Progenitor cell of endocrine pancreas (in vitro differentiated cells): ENCODE measurements at regions not wholly inside any gene's neighbourhood (a gene's known extent, or its start where the extent isn't known, plus 50 kb on each side); places are given as distances from the start of the nearest gene placed in this dataset.

Experiments used
- DNase-seq: peaks from one replicate; pipeline ENCODE4 v3.0.0; 2021; ENCODE audit warnings: low spot score; ENCODE audit not compliant: unreplicated experiment
- H3K27ac Mint-ChIP-seq: 2 replicates; pipeline ENCODE4 v1.8.0; 2021; ENCODE audit warnings: mild to moderate bottlenecking, moderate library complexity, mixed read lengths
- H3K27me3 Mint-ChIP-seq: 2 replicates; pipeline ENCODE4 v1.8.0; 2021; ENCODE audit warnings: mixed read lengths
- H3K36me3 Mint-ChIP-seq: 2 replicates; pipeline ENCODE4 v1.8.0; 2022; ENCODE audit warnings: mixed read lengths; ENCODE audit not compliant: insufficient read depth
- H3K4me1 Mint-ChIP-seq: 2 replicates; pipeline ENCODE4 v1.8.0; 2021; ENCODE audit warnings: low read depth, mixed read lengths
- H3K4me3 Mint-ChIP-seq: 2 replicates; pipeline ENCODE4 v1.8.0; 2021; ENCODE audit warnings: low read depth, mild to moderate bottlenecking, moderate library complexity, mixed read lengths
- H3K9me3 Mint-ChIP-seq: 2 replicates; pipeline ENCODE4 v1.8.0; 2021; ENCODE audit warnings: low read depth, mixed read lengths
- TF ChIP-seq, protein P1 (sequence below): fragments of 200-600 bp; sonication (generic); IDR thresholded peaks from one replicate; pipeline ENCODE4 v1.5.0; 2021; ENCODE audit warnings: antibody characterized with exemption, mild to moderate bottlenecking; ENCODE audit not compliant: unreplicated experiment

DNA sequence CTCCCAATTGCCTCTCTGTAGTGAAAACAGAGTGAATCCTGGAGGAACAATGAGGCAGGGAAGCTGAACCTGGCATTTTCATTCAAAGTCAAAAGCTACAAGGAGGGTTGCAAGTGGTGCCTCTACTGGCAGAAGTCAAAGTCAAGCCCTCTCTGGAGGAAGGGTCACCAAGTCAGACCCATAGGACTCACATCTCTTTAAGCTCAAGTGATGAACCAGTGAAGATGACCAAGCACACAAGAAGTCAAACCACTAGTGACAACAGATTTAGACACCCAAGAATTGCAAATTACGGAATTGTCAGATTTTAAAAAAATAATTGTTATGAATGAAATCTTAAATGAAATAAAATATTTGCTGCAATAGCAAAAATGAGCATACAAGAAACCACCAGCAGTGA lies 81.1 kb upstream of the ATP1B1 start:
- Mint-ChIP-seq H3K4me3 (no peak overlapping the region), H3K27ac (no peak overlapping the region), H3K9me3 (peaks cover 3% of the 10 kb centered on the region), H3K27me3 (no peaks in the 10 kb centered on the region), H3K36me3 (no peaks in the 10 kb centered on the region), H3K4me1 (no peaks in the 10 kb centered on the region)
- DNase-seq, result no peak
- TF ChIP-seq, protein P1, sequence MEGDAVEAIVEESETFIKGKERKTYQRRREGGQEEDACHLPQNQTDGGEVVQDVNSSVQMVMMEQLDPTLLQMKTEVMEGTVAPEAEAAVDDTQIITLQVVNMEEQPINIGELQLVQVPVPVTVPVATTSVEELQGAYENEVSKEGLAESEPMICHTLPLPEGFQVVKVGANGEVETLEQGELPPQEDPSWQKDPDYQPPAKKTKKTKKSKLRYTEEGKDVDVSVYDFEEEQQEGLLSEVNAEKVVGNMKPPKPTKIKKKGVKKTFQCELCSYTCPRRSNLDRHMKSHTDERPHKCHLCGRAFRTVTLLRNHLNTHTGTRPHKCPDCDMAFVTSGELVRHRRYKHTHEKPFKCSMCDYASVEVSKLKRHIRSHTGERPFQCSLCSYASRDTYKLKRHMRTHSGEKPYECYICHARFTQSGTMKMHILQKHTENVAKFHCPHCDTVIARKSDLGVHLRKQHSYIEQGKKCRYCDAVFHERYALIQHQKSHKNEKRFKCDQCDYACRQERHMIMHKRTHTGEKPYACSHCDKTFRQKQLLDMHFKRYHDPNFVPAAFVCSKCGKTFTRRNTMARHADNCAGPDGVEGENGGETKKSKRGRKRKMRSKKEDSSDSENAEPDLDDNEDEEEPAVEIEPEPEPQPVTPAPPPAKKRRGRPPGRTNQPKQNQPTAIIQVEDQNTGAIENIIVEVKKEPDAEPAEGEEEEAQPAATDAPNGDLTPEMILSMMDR, result no peak

DNA sequence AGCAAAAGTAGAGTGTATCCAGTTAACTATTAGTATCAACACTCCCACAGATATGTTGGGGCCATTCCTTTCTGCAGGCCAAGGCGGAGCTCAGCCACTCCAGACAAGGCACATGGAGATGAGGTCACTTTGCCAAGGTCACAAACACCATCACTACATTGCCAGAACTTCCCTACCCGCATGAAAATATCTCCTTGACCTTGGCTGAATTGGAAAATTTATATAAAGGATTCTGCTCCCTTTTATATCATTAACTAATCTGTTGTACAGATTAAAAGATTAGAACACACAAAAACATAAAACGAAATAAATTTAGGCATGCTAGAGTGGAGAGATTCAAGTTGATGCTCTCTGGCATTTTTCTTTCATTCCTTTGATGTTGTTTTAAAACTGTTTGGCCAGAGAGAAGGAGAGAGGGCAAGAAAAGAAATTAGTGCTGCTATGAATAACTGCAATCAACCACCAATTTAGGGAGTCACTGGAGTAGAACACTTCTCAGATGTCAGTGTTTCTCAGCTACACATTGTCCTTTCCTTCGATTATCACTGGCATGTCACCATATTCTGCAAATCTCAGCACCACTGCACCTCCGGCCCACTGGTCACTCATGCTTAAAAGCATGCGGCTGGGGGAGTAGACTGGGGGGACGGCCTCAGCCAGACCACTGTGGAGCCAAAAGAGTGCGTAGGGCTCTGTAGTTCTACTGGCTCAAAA lies 78.7 kb upstream of the ATP1B1 start:
- Mint-ChIP-seq H3K9me3 (peaks cover under 1% of the 10 kb centered on the region), H3K4me3 (no peak overlapping the region), H3K36me3 (no peaks in the 10 kb centered on the region), H3K27me3 (no peaks in the 10 kb centered on the region), H3K27ac (no peak overlapping the region), H3K4me1 (no peaks in the 10 kb centered on the region)
- TF ChIP-seq, protein P1, result no peak
- no peak for DNase-seq

DNA sequence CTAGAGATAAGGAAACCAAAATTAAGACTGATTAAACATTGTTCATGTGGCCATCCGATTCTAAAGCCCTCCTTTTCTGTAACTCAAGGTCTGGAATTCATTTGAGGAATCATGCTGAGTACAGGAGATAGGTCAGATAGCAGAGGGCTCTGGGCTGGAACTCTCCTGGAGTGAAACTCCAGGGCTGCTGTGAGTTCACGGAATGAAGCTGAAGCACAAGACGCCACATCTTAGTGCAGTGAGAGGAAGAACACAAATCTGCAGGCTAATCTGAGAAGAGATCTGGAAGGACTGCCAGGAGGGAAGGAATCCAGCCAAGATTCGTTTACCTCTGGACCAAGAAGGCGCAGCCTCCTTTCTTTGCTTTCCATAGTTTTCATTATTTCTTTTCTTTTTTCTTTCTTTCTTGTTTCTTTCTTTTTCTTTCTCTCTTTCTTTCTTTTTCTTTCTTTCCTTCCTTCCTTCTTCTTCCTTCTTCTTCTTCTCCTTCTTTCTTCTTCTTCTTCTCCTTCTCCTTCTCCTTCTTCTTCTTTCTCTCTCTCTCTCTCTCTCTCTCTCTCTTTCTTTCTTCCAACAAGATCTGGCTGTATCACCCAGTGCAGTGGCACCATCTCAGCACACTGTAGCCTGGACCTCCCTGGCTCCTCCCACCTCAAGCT lies 74.8 kb upstream of the ATP1B1 start:
- Mint-ChIP-seq H3K9me3 (no peaks in the 10 kb centered on the region), H3K4me3 (no peak overlapping the region), H3K4me1 (no peaks in the 10 kb centered on the region), H3K36me3 (no peaks in the 10 kb centered on the region), H3K27ac (no peak overlapping the region), H3K27me3 (no peaks in the 10 kb centered on the region)
- DNase-seq, result no peak
- TF ChIP-seq, protein P1, result no peak

DNA sequence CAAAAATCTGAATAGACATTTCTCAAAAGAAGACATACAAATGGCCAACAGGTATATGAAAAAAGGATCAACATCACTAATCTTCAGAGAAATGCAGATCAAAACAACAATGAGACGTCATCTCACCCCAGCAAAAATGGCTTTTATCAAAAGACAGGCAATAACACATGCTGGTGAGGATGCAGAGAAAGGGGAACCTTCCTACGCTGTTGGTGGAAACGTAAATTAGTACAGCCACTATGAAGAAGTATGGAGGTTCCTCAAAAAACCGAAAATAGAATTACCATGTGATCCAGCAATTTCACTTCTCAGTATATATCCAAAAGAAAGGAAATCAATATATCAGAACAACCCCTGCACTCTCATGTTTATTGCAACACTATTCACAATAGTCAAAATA lies 65.1 kb upstream of the ATP1B1 start:
- TF ChIP-seq, protein P1, result no peak
- peaks cover 11% of the 10 kb centered on the region for H3K9me3 Mint-ChIP-seq
- H3K27ac Mint-ChIP-seq, result no peak overlapping the region
- peaks cover 1% of the 10 kb centered on the region for H3K36me3 Mint-ChIP-seq
- H3K27me3 Mint-ChIP-seq, result no peaks in the 10 kb centered on the region
- DNase-seq, result no peak
- H3K4me3 Mint-ChIP-seq, result no peak overlapping the region
- H3K4me1 Mint-ChIP-seq, result peaks cover 1% of the 10 kb centered on the region

DNA sequence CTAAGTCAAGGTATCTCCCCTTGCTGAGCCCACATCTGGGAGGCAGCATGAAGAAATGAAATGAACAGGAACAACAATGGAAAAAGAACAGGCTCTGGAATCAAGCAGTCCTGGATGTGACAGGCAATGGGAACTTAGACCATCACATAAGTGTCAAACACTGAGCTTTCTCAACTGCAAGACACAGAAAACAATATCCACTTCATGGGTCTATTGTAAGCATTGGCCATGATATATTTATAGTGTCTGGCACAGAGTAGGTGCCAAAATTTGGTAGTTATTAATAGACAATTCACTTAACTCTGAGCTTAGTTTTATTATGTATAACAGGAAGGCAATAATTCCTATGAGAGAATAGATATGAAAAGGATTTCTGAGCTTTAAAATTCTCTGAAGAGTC lies 64.1 kb upstream of the ATP1B1 start:
- no peak for DNase-seq
- no peaks in the 10 kb centered on the region for H3K36me3 Mint-ChIP-seq
- no peaks in the 10 kb centered on the region for H3K27me3 Mint-ChIP-seq
- H3K27ac Mint-ChIP-seq, result no peak overlapping the region
- peaks cover 5% of the 10 kb centered on the region for H3K9me3 Mint-ChIP-seq
- H3K4me1 Mint-ChIP-seq, result peaks cover 4% of the 10 kb centered on the region
- no peak overlapping the region for H3K4me3 Mint-ChIP-seq
- TF ChIP-seq, protein P1, result no peak
